Right kidney (tissue), 1 donor: ENCODE measurements at regions not wholly inside any gene's neighbourhood (a gene's known extent, or its start where the extent isn't known, plus 50 kb on each side); places are given as distances from the start of the nearest gene placed in this dataset.
"Not testable (repeated sequence)": the region's sequence is repeated elsewhere in the genome, so short reads cannot be mapped to it uniquely, and the experiment has no call there.

Experiments used
- DNase-seq: peaks from one replicate; pipeline ENCODE4 v3.0.0-alpha.2; 2016

DNA sequence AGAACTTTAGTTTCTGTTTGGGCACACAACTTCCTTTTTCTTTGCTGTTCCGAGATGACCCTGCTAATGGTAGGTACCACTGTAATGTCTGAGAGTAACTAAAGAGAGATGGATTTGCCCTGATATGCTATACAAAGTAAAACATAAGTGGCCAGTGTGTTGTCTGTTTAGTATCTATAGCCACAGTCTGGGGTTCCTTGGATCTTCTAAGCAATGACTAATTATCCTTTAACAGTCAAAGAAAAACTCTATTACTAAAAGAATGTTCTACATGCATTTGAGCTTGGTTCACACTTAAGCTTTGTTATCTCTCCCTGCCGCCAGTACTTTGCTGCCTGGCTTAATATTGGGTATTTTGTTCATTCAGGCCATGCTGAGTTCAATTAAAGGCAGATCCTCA lies 1051.9 kb upstream of the FLRT2 start:
- DNase-seq, result no peak

DNA sequence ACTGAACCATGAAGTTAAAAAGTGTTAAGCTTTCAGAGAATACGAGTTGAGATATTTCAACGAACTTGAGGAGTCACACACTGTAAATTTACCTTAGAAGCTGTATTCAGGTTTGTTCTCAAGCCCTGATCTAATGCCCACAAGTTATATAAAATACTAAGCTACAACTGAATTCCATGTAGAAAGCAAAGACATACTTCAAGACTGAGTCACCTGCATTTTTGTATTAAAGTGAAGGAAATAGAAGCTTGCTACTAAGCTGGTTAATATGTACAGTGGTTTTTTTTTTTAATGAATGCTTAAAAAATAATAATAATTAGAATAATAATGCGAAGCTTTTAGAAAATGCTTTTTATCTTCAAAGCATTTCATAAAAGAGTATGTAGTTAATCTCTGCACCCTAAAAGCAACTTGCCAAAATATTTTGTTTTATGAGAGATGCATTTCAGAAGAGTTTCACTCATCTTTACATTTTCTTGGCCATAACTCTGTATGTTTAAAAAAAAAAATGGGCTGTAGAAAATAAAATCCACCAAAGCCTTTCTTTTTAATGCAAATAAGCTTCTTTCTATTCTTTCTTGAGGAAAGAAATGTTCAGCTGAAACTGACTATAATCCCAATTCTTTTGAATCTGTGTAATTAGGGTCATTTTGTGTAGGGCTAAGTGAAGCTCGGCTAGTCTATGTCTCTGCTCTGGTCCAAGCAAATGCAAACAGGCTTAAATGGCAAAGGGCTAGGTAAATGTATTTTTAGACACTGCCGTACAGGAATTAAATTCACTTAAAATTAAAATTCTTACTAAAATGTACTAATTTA lies 1047.5 kb upstream of the FLRT2 start:
- DNase-seq, result no peak

DNA sequence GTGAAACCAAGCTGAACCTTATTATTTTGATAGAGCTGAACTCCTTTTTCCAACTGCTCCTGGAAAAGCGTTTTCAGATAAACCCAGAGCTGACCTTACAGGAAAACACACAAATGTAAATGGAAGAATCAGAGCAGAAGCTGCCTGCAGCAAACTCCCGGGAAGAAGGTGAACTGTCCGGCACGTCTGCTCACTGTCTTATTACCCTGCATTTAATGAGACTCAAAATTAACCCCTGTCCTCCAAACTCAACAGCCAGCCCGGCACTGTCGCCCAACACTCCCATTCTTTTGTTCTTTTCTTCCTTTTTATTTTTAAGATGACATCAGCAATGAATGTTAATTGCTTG lies 1046.9 kb upstream of the FLRT2 start:
- DNase-seq, result no peak

DNA sequence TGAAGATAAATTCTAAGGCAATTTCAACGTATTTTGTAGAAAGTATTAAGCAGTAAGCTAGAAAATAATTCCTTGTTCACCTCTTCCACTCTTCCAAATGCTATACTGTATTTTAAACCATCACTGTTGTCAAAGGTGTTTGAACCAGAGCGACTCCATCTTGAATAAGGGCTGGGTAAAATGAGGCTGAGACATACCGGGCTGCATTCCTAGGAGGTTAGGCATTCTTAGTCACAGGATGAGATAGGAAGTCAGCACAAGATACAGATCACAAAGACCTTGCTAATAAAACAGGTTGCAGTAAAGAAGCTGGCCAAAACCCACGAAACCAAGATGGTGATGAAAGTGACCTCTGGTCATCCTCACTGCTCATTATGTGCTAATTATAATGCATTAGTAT lies 1045.7 kb upstream of the FLRT2 start:
- DNase-seq, result not testable (repeated sequence)

DNA sequence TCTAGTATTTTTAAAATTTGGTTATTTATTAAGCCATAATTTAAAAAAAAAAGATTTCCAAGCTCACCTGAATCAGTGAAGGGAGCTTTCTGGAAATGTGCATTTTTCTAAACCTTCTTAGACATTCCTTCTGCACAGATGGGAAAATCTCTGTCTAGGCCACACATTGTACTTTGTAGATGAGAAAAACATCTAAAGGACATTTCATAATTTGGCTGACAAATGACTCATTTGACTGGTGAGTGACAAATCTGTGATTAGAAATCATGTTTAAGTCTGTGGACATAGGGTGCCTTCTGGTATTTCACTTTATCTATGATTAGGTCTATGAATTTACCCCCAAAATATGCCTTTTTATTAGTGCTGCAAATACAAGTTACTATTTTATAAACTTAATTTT lies 1044.9 kb upstream of the FLRT2 start:
- no peak for DNase-seq

DNA sequence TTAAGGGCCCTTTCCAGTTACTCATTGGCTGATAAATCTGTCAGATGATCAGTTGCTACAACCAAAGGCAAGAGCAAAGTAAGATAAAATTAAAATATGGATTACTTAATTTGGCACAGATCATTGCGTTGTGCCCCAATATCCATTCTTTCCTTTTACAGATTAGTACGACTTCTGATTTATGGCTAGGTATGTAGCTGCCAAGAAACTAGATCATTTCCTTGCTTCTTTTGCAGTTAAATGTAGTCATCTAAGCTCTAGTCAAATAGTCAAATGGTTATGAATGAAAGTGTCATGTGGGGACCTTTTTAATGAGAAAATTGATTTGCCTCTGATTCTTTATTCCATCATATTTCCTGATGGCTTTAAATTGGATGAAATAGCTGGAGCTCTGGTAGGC lies 1039.9 kb upstream of the FLRT2 start:
- DNase-seq, result no peak

DNA sequence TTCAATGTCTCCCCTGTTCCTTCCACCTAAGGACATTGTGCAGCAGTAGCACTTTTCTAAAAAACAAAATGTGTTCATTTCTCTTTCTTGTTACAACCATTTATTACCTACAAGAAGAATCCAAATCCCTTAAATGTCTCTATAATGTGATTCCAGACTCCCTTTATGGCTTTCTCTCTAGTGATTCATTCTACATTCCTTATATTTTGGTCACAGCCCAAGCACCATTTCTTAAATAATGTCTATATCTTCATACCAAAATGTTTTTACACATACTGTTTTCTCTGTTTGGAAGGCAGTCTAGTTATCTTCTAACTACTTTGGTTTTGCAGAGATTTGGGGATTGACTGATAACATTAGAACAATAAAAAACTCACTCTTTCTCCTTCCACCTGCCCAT lies 1037.3 kb upstream of the FLRT2 start:
- DNase-seq, result no peak

DNA sequence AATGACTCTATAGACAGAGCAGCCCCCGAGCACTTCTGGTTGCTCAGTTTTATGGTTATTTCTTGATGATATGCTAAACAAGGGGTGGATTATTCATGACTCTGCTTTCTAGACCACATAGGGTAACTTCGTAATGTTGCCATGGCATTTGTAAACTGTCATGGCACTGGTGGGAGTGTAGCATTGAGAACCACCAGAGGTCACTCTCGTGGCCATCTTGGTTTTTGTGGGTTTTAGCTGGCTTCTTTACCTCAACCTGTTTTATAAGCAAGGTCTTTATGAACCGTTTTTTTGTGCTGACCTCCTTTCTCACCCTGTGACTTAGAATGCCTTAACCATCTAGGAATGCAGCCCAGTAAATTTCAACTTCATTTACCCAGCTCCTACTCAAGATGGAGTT lies 1036.2 kb upstream of the FLRT2 start:
- no peak for DNase-seq

DNA sequence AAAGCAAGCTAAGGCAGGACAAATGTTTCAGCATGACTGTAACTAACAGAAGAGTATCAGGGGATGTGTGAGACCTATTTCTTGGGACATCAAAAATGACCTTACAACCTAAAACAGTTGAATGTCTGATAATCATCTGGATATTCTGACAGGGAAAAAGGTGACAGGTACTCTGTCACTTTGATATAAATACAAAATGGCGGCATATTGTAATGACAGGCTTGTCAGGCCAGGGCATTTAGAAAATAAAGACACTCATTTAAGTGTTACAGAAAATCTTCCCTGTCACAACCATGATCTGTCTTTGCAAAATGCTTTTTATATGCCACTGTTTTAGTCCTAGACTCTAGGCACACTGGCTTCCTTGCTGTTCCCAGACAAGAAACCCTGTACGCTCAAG lies 1033.3 kb upstream of the FLRT2 start:
- DNase-seq, result no peak

DNA sequence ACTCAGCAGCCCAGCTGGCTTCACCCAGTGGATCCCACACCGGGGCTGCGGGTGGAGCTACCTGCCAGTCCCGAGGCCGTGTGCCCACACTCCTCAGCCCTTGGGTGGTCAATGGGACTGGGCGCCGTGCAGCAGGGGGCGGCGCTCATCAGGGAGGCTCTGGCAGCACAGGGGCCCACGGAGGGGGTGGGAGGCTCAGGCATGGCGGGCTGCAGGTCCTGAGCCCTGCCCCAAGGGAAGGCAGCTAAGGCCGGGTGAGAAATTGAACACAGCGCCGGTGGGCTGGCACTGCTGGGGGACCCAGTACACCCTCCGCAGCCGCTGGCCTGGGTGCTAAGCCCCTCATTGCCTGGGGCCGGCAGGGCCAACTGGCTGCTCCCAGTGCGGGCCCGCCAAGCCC lies 1017.1 kb upstream of the FLRT2 start:
- not testable (repeated sequence) for DNase-seq

DNA sequence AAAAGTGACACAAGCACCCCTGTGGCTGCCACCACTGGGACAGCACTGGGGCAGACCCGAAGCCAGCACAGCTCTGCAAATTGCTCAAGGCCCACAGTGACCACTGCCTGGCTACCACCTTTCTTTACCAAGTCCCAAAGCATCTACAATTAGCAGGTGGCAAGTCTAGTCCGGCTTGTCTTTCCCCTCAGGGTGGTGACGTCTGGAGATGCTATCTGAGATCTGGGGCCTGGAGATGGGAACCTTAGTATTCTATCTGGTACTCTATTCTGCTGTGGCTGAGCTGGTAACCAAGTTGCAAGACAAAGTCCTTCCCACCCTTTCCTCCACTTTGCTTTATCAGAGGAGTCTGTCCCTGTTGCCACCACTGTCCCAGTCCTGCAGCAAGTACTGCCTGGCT lies 1010.1 kb upstream of the FLRT2 start:
- no peak for DNase-seq

DNA sequence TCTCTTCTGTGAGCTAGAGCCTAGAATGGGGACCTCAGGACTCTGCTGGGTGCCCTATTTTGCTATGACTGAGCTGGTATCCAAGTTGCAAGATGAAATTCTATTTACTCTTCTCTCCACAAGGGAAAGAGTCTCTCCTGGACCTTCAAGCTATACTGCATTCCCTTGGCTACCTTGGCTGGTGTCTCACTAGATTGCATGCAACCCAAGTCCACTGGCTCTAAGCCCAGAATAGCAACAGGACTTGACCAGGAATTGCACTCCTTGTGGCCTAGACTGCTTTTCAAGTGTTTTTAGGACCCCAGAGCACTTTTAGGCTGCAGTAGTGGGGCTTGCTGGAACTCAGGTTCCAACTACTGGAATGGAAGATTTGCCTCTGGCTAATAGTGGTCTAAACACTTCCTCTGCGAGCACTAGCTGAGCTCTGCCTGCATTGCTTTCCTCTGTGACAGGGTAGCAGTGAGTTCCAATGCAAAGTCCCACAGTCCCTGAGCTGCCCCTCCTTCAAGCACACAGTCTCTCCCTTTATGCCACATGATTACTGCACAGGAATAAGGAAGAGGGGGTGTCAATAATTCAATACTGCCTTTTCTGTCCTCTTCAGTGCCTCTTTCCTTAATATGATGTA lies 1009.1 kb upstream of the FLRT2 start:
- DNase-seq, result no peak

DNA sequence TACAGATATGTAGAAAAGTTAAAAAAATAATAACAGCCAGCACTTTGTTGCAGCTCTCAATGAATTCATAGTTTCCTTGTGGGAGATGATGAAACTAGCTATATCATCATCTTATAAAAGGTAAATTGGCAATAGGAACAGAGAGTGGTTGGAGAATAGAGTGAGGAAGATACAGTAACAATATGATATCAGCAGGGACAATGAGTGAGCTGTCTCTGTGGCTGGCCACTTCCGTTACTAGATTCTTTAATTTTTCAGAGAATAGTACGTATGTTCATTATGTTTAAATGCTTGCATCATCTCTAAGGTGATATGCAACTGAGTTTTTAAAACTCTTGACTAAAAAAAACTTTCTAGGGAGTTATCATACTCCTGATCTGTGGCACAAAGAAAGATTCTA lies 1006.2 kb upstream of the FLRT2 start:
- DNase-seq, result no peak

DNA sequence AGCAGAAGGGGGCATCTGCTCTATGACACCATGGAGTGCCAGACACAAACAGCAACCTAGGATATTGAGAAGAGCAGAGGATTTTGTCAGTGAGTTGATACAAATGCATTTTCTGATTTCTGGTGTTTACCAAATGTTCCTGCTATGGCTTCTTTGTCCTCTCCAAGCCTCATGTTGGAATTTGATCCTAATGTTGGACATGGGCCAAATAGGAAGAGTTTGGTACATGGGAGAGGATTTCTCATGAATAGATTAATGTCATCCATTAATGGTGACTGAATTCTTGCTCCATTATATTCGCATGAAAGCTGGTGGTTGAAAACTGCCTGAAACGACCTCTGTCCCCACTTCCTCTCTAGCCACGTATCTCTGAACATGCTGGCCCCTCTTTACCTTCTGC lies 1002.2 kb upstream of the FLRT2 start:
- no peak for DNase-seq

DNA sequence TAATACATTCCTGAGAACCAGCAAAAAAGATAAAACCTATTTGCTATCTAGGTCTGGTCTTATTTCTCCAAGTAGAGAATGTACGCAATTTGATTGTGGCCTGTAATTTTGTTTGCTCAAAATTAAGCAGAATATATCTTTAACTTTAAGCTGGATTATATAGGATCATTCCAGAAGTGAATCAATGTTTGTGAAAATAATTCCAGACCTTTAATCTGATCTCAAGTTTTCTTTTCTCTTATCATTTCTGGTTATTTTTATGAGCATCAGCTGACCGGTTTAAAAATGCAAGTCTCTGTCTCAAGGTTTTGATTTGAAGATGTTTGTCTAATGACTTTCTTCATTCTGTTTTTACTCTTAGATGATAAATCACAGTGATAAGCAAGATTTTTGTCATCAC lies 997.9 kb upstream of the FLRT2 start:
- DNase-seq, result no peak

DNA sequence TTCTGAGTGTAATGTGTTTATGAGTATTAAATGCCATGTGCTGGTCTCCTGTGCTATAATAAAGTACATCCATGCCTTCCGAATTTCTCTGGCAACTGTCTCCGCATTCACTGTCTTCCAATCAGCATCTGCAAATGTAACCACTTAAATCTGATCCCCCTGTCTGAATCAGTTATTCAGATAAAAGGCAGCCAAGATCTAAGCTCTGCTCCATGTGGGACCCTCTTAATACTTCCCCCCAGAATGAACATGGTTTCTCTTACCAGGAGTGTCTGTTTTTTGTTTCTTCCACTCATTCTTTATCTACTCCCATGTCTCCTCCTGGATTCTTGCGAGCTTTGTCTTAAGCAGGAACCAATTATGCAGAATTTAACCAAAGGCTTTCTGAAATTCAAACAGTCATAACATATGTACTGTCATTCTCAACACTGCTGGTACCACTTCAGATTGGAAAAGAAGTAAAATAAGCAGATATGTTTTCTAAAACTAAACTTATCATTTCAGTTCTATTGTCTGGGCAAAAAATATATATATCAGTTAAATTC lies 996.7 kb upstream of the FLRT2 start:
- DNase-seq, result no peak

DNA sequence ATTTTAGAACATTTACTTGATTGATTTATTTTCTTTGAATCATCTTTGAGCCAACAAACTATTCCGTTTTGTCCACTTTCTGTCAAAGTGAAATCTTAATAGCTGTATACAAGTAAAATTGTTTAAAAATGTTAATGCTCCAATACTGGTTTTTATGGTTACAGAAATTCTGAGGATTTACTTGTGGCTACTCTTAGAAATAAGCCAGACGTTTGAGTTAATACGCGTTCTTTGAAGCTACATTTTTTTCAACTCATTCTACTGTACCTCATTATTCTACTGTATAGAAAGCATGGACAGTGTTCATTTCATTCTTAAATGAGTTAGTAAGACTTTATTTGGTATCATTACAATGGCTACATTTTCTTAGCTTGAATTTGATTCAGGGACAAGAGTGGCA lies 996.2 kb upstream of the FLRT2 start:
- no peak for DNase-seq

DNA sequence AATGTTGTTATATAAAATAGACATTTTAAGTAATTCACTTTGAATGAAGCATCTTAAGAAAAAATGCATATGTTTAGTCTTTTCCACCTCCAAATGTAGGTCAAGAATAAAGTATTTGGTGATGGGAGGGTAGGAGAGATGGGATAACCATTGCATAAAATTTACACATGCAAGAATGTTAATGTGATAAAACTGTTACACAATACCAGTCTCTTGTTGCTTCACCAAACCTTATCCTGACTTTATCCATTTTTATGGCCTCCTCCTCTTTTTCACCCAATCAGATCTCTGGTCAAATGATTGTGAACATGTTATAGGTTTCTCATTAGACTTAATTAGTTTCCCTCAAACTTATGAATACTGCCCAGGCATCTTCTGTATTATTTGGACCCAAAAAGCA lies 994.5 kb upstream of the FLRT2 start:
- no peak for DNase-seq

DNA sequence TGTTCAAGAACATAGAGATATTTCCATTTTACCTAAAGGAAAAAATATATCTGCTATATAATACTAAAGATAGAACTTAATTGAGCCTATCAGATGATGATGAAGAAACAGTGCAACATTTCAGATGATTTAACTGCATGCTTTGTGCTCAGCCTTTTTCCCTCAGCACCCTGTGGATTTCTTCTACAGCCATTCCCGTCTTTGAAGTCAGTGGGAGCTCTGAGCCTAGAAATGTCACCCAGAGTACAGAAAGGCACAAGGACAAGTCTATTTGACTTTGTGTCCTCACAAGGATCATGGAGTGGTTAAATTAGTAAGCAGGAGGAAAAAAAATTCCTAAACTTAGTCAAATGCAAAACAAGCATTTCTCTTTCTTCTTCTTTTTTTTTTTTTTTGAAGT lies 994.0 kb upstream of the FLRT2 start:
- no peak for DNase-seq

DNA sequence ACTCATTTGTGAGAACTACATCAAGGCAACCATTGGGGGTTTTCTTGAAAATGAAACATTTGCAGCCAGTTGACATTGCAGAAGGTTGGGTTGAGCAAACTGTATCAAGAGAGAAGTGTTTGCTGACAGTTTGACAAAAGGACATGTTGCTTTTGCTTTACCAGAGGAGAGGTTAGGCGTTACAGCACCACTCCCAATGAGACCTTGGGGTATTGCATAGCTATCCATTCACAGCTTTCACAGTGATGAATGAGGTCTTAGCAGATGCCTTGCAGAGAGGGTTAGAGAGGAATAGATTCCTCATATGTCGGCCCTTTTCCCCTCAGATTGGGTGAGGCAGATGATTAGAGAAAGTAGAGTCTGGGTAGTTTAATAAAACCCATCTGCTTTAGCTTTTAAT lies 988.9 kb upstream of the FLRT2 start:
- no peak for DNase-seq

DNA sequence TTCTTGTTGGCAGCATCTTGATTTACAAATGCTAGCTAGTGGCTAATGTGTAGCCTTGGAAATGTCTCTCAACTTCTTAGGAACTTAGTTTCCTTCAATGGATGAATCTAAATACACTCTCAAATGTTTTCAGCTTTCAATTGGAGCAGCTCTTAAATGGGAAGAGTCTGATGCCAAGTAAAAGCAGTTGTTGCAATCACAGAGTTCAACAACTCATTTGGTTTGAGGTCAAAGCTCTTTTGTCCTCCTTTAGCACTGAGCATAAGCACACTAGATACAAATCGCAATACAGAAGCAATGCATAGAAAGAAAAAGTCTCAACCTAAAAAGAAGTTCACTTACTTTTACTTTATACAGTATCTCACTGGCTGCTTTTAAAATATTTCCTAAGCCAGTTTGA lies 986.1 kb upstream of the FLRT2 start:
- DNase-seq, result no peak

DNA sequence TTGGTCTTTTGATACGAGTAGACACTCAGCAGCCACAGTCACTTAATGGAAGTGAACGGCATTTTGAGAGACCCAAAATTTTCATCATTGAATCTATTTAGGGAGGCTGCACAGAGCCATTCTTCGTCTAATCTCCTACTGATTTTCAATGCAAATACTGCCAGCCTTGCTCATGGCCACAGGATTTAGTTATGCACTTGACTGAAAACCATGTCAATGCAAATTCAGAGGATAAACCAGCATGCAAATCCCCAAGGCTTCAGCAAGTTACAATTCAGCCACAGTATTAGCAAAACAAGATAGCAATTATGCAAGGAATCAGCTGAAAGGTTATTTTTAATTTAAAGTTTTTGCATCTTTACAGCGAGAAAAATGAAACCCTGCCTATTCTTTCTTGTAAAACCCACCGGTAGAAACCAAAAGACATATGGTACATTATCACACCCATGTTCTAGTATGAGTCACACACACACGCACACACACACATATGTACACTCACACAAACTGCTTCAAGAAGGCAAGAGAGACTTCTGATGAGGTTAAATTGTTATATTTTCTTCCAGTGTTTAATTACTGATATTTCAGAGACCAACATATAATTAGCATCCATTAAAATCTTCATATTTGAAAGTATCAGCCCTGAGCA lies 985.3 kb upstream of the FLRT2 start:
- DNase-seq, result no peak

DNA sequence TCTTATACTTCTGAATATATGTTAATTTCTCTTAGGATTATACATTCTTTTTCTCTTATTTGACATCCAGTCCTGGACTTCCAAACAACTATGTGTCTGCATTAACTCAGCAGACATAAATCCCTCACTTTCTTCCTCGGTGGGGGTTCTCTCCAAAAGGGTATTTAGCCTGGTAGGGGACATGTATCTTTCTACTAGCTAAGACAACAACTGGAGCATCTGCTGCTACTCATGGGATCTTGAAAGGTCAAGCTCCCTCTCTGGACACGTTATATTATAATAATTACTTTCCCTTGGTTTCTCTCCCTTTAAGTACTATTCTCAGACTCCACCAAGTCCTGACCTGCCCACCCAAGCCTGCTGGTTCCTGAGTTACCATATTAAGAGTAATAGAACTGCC lies 983.7 kb upstream of the FLRT2 start:
- no peak for DNase-seq

DNA sequence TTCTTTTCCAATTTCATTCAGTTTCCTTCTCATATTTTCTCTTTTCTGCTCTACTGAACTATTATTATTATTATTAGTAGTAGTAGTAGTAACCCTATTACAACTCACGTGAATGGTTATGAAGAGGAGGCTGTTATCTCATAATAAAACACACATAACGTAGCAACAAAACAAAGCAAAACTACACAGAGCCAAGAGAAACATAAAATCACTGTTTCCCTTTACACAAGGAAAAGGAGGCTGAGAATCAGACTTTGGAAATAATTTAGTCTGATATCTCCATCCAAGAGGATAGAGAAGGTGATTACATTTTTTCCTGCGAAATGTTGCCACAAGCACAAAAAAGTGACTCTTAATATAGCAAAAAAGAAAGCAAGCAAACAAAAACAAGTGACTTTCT lies 975.8 kb upstream of the FLRT2 start:
- no peak for DNase-seq
